Activated CD4-positive, alpha-beta T cell treated with anti-CD3 and anti-CD28 coated beads for 4 hours (primary cell): ENCODE measurements at regions not wholly inside any gene's neighbourhood (a gene's known extent, or its start where the extent isn't known, plus 50 kb on each side); places are given as distances from the start of the nearest gene placed in this dataset.

Experiments used
- DNase-seq, 2 donors: peaks; one replicate each; pipeline ENCODE4 v3.0.0-alpha.2; 2020

DNA sequence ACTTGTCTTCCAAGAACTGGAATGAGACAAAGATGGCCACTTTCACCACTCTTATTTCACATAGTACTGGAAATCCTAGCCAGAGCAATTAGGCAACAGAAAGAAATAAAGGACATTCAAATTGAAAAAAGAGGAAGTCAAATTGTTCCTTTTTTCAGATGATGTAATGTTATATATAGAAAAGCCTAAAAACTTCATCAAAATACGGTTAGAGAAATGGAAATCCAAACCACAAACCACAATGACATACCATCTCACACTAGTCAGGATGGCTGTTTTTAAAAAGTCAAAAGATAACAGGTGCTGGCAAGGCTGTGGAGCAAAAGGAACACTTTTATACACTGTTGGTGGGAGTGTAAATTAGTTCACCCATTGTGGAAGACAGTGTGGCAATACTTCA is 113.3 kb upstream of the SPRY2 start:
- no peak for DNase-seq

DNA sequence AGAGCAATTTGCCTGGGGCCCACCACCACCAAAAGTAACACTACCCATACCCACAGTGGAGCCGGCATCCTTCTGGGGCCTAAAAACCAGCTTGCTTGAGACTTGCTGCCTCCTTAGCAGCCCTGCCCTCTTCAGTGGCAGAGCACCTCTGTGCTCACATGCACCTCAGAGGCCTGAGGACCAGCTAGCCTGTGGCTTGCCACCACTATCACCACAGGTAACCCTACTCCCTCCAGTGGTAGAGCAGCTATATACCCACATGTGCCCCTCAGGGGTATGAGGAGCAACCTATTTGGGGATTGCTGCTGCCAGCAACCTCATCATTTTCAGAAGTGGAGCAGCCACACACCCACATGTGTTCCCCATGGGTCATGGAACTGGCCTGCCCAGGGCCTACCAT is 111.4 kb upstream of the SPRY2 start:
- no peak for DNase-seq

DNA sequence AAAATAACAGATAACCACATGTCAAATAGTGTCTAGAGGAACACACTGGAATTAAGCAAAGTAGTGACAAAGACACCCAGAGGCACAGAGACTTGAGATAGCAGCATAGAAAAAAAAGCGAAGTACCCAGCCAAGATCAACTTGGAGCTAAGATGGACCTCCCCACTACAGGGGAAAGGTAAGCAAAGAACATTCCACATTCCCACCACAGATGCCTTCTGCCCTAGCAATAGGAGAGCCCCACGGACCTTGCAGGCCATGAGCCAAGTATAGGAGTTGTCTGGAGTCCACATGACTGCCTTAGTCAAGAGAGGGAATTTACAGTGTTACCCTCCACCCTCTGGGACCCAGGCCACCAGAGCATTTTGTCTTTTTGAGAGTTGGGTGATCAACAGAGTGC is 110.7 kb upstream of the SPRY2 start:
- no peak for DNase-seq

DNA sequence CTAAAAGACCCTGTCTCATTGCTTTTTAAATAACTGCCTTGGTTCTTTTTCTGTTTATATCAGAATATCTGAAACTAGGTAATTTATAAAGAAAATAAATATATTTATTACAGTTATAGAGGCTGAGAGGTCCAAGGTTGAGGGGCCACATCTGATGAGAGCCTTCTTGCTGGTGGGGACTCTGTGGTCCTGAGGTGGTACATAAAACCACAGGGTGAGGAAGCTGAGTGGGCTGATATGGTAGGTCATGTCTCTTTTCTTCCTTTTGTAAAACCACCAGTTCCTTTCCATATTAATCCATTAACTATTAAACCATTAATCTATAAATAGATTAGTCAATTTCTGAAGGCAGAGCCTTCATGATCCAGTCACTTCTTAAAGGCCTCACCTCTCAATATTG is 109.5 kb upstream of the SPRY2 start:
- DNase-seq, result no peak

DNA sequence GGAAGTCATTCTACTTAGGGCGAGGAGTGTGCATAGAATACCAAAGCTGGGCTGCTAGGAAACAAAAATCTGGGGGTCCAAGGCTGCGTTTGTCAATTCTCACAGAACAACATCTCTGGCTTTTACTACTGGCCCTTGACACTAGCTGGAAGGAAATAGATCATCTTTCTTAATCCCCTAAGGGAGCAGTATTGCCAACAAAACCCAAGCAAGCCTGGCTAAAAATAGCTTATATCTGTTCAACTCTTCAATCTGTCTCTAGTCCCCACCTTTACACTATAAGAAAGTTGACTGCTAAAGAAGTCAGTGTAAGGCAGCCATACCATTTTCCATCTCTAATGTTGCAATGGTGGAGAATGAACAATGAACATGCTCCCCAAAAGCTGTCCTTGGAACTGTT is 107.8 kb upstream of the SPRY2 start:
- DNase-seq, result no peak

DNA sequence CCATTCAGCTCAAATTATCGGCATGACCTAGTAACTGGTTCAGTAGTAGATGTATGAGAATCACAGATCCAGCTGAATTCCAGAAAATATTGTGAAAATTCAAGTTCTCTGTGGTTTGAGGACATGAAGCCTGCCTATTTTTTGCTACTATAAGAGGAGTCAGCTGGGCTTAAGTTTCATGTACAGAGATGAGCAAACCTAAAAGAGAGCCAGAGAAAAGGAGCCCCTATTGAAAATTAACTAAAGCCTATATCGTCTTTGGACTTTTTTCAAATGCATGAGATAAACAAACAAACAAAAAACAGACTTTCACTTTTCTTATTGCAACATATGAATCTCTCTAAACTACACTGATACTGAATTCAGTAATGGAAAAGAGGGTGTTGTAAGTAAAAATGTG is 106.8 kb upstream of the SPRY2 start:
- DNase-seq, result no peak

DNA sequence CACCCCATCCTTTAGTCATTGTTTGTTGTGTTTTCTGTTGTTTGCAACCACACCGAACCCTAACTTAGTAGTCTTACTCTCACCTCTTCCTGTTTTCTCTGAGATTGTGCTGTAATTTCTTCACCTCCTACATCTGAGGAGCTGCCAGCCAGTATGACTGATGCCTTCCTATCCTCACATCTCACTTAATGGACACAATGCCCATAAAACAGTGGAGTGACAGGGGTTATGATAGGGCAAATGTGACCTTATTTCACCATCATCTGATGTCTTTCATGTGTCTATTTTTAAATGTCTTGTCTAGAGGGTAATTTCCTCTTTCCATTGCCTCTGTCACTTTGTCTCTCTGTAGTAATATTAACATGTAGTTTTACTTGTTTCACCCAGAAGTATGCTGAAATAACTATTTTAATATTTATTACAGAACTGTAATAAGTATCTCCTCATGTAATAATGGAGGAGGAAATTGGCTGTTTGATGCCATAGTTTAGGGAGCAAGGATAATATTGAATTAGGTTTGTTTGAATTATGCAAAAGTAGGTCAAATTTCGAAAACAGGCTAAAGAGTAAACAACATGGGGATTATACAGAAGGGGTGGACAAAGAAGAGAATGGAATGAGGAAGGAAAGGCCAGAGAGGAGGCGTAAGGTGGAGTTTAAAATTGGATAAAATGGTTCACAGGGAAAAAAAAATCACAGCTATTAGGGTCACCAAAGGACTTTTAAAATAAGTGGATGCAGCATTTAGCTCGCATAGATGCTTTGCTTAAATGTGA is 103.5 kb upstream of the SPRY2 start:
- DNase-seq, result no peak

- no peak for DNase-seq
These were observed 101.7 kb upstream of the SPRY2 start for GRCh38 chr13:80442609-80443008.

DNA sequence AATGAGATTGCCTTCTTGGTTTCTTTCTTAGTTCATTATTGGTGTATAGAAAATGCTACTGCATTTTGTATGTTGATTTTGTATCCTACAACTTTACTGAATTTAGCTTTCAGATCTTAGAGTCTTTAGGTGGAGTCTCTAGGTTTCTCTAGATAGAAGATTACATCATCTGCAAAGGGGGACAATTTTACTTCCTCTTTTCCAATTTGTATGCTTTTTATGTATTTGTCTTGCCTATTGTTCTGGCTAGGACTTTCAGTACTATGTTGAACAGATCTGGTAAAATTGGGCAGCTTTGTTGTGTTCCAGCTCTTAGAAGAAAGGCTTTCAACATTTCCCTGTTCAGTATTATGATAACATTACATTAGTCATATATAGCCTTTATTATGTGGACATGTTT is 101.0 kb upstream of the SPRY2 start:
- DNase-seq, result no peak

DNA sequence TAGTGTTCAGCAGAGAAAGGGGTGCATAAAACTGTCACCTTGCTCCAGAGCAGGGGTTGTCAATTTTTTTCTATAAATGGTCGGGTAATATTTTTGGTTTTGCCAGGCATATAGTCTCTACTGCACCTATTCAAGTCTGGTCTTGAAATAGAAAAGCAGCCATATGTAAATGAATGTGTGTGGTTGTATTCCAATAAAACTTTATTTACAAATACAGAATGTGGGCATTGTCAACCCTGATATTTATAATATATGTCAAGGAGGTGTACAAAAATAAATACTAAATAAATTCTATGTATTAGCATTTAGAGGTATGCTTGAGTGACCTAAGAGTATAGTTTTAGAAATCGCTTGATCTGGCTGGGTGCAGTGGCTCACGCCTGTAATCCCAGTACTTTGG is 97.6 kb upstream of the SPRY2 start:
- DNase-seq, result no peak

- no peak for DNase-seq
These were observed 96.3 kb upstream of the SPRY2 start for GRCh38 chr13:80437231-80437630.

- no peak for DNase-seq
These were observed 95.7 kb upstream of the SPRY2 start for GRCh38 chr13:80436571-80437169.

DNA sequence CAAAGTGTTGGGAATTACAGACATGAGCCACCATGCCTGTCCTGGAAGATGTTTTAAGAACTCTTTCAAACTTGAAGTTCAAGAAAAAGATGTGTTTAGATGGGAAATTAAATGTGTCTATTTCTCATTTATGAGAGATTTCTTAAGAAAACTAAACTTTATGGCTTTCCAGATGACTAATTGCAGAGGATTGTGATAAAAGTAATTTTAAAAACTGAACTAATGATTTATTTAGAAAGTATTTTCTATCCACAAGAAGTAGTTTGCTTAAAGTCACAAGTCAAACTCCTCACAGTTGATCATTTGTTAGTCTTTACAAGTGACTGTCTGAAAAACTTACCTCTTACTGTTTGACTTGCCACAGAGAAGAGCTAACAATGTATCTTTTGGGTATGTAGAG is 89.6 kb upstream of the SPRY2 start:
- no peak for DNase-seq

GRCh38 chr13:80428349-80429096 is 87.6 kb upstream of the SPRY2 start:
- no peak for DNase-seq

- no peak for DNase-seq
These were observed 78.5 kb upstream of the SPRY2 start for GRCh38 chr13:80419416-80419815.

- DNase-seq, result no peak
These were observed 72.7 kb upstream of the SPRY2 start for GRCh38 chr13:80413611-80414010.

DNA sequence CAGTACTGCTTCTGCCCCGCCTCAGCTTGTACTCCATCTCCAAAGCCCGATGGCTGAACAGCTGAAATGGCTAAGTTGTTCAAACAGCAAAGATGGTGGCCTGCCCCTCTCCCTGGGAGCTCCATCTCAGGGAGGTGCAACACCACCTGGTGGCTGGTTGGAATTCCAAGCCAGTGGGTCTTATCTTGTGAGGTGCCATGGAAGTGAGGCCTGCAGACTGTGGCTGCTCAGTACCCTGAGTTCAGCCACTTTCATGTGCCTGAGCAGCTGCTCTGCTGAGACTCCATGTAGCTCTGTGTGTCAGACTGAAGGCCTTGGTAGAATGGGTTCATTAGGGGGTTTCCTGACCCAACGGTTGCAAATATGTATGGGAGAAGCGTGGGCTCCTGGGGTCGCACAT is 67.3 kb upstream of the SPRY2 start:
- DNase-seq, result no peak

- no peak for DNase-seq
These were observed 60.0 kb upstream of the SPRY2 start for GRCh38 chr13:80400865-80401426.

DNA sequence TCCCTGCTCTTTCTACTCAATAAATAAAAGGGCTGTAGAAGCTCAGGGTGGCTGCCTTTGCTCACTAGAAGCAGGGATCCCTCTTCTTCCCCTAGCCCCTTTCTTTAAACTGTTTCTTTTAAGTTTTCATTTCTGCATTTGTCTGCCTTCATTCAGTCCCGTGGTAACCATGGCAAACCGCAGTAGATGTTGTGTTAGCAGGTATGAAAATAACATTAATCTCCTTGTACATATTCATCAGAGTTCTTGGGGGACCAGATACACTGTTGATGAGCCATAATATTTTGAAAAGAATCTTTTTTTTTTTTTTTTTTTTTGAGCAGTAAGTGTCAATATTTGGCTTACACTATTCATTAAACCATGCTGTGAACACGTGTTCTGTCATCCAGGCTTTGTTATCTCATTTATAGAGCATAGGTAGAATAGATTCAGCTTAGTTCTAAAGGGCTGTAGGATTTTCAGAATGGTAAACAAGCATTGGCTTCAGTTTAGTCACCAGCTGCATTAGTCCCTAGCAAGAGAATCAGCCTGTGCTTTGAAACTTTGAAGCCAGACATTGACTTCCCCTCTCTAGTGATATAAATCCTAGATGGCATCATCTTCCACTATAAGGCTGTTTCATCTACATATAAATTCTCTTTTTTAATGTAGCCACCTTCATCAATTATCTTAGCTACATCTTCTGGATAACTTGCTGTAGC is 59.4 kb upstream of the SPRY2 start:
- DNase-seq, result no peak

DNA sequence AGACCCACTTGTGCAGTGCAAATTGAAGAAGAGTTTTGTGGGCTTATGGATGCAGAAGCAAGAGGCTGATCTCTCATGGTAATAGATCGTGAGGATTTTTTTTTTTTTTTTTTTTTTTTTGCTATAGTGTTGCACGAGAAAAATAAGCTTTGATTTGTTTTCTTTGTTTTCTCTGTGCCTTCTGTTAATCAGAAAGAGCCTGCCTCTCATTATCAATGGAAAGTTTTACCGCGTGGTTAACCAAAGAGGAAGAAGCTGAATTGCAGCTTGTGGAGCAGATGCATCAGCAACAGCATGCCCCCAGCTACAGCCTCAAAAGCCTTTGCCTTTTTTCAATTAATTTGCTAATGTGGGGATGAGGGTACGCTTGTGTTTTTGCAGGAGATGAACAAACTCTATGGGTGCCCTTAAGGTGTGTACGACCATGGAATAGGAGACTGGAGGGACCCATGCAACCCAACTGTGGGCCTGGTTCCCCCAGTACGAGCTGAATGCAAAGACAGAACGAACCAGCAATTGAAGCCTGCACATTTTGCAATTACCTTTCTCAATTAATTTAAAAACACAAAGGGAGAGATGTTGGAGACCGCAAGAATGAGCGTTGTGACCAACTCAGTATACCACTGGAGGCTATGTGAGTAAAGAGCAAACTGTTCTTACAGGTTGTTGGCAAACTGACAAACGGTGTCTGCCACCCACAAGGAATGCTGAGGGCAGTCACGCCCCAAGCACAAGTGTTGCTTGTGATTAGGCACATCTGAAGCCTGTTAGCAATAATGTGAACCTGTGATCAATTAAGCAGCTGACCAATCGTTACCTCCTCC is 58.6 kb upstream of the SPRY2 start:
- DNase-seq, result no peak
